SK-N-SH treated with all-trans-retinoic acid at 6 μM for 48 hours (cell line): ENCODE measurements at regions not wholly inside any gene's neighbourhood (a gene's known extent, or its start where the extent isn't known, plus 50 kb on each side); places are given as distances from the start of the nearest gene placed in this dataset.

Source experiments
- ATAC-seq: fragments of 200-7000 bp; cut with Tn5 transposase; 3 replicates; pipeline ENCODE4 v1.9.1; 2020; ENCODE audit warnings: mild to moderate bottlenecking, moderate library complexity
- ARNTL ChIP-seq: fragments of 450-650 bp; formaldehyde crosslinking; IDR thresholded peaks from 2 replicates; pipeline ENCODE4 v1.5.0; 2020; ENCODE audit warnings: low read depth, mild to moderate bottlenecking, moderate library complexity, borderline replicate concordance
- BACH2 ChIP-seq: fragments of 250-450 bp; sonication (Bioruptor Pico); IDR thresholded peaks from 2 replicates; pipeline ENCODE4 v1.9.0; 2021; ENCODE audit warnings: mild to moderate bottlenecking, borderline replicate concordance
- CREB5 ChIP-seq: fragments of 250-450 bp; sonication (Bioruptor Pico); IDR thresholded peaks from 2 replicates; pipeline ENCODE4 v1.5.1; 2020; ENCODE audit warnings: low read depth, mild to moderate bottlenecking, moderate library complexity
- CSDC2 ChIP-seq: fragments of 250-450 bp; sonication (Bioruptor Pico); IDR thresholded peaks from 2 replicates; pipeline ENCODE4 v1.5.0; 2020; ENCODE audit warnings: mild to moderate bottlenecking, moderate library complexity
- CSRNP3 ChIP-seq: fragments of 250-450 bp; sonication (Bioruptor Pico); IDR thresholded peaks from 2 replicates; pipeline ENCODE4 v1.5.1; 2021; ENCODE audit warnings: mild to moderate bottlenecking, moderate library complexity
- ESRRG ChIP-seq: fragments of 250-450 bp; sonication (Bioruptor Pico); IDR thresholded peaks from 2 replicates; pipeline ENCODE4 v1.6.1; 2021; ENCODE audit warnings: mild to moderate bottlenecking
- GLIS3 ChIP-seq: fragments of 250-450 bp; sonication (Bioruptor Pico); IDR thresholded peaks from 2 replicates; pipeline ENCODE4 v1.5.0; 2020; ENCODE audit warnings: mild to moderate bottlenecking, moderate library complexity
- ISL1 ChIP-seq: fragments of 250-450 bp; sonication (Bioruptor Pico); IDR thresholded peaks from 2 replicates; pipeline ENCODE4 v2.1.2; 2022; ENCODE audit warnings: mild to moderate bottlenecking, moderate library complexity
- OSR1 ChIP-seq: fragments of 250-450 bp; sonication (Bioruptor Pico); IDR thresholded peaks from 2 replicates; pipeline ENCODE4 v1.8.0; 2022; ENCODE audit warnings: moderate library complexity, mild to moderate bottlenecking, inconsistent platforms
- PATZ1 ChIP-seq: fragments of 250-450 bp; sonication (Bioruptor Pico); IDR thresholded peaks from 2 replicates; pipeline ENCODE4 v1.8.0; 2020; ENCODE audit warnings: mild to moderate bottlenecking, moderate library complexity, borderline replicate concordance
- POU6F1 ChIP-seq: fragments of 250-450 bp; sonication (Bioruptor Pico); IDR thresholded peaks from 2 replicates; pipeline ENCODE4 v1.8.0; 2021; ENCODE audit warnings: low read depth, mild to moderate bottlenecking, moderate library complexity, borderline replicate concordance
- PPARA ChIP-seq: fragments of 250-450 bp; sonication (Bioruptor Pico); IDR thresholded peaks from 2 replicates; pipeline ENCODE4 v1.5.0; 2020; ENCODE audit warnings: mild to moderate bottlenecking, borderline replicate concordance
- RARB ChIP-seq: fragments of 250-450 bp; sonication (Bioruptor Pico); IDR thresholded peaks from 2 replicates; pipeline ENCODE4 v1.8.0; 2021; ENCODE audit warnings: mild to moderate bottlenecking, moderate library complexity
- SNAI2 ChIP-seq: fragments of 250-450 bp; sonication (Bioruptor Pico); IDR thresholded peaks from 2 replicates; pipeline ENCODE4 v1.5.0; 2020; ENCODE audit warnings: mild to moderate bottlenecking, moderate library complexity
- TCF4 ChIP-seq: fragments of 250-450 bp; sonication (Bioruptor Pico); IDR thresholded peaks from 2 replicates; pipeline ENCODE4 v1.8.0; 2021; ENCODE audit warnings: mild to moderate bottlenecking, moderate library complexity, borderline replicate concordance
- TOX ChIP-seq: fragments of 250-450 bp; sonication (Bioruptor Pico); IDR thresholded peaks from 2 replicates; pipeline ENCODE4 v1.8.0; 2021; ENCODE audit warnings: mild to moderate bottlenecking, moderate library complexity, borderline replicate concordance
- ZC3H10 ChIP-seq: fragments of 250-450 bp; sonication (Bioruptor Pico); IDR thresholded peaks from 2 replicates; pipeline ENCODE4 v1.5.1; 2021; ENCODE audit warnings: mild to moderate bottlenecking, moderate library complexity
- ZFP3 ChIP-seq: fragments of 250-450 bp; sonication (Bioruptor Pico); IDR thresholded peaks from 2 replicates; pipeline ENCODE4 v1.5.0; 2020; ENCODE audit warnings: mild to moderate bottlenecking, moderate library complexity
- ZFP30 ChIP-seq: fragments of 450-650 bp; formaldehyde crosslinking; IDR thresholded peaks from 2 replicates; pipeline ENCODE4 v1.5.0; 2022; ENCODE audit warnings: mild to moderate bottlenecking, moderate library complexity
- ZNF70 ChIP-seq: fragments of 450-650 bp; formaldehyde crosslinking; IDR thresholded peaks from 2 replicates; pipeline ENCODE4 v1.5.0; 2020; ENCODE audit warnings: mild to moderate bottlenecking, moderate library complexity
- ZNF8 ChIP-seq: fragments of 450-650 bp; formaldehyde crosslinking; IDR thresholded peaks from 2 replicates; pipeline ENCODE4 v1.5.0; 2020; ENCODE audit warnings: mild to moderate bottlenecking, moderate library complexity

- no peak for ATAC-seq
- TF ChIP-seq ZFP30 (CRISPR knock-in tag) (no peak), ZNF70 (CRISPR knock-in tag) (no peak), ZNF8 (CRISPR knock-in tag) (no peak), TOX (no peak), ZFP3 (CRISPR knock-in tag) (no peak), CSDC2 (no peak), BACH2 (CRISPR knock-in tag) (no peak), OSR1 (CRISPR knock-in tag) (no peak)
Observed at GRCh38 chr2:7730449-7730848, 813.2 kb downstream of the RNF144A start.

GRCh38 chr2:7730990-7731389, 813.8 kb downstream of the RNF144A start:
- TF ChIP-seq ESRRG (CRISPR knock-in tag), result no peak
- TF ChIP-seq CSRNP3 (CRISPR knock-in tag), result no peak
- no peak for TF ChIP-seq ZNF8 (CRISPR knock-in tag)
- no peak for TF ChIP-seq GLIS3 (CRISPR knock-in tag)
- TF ChIP-seq BACH2 (CRISPR knock-in tag), result no peak
- TF ChIP-seq TOX, result no peak
- TF ChIP-seq PPARA (CRISPR knock-in tag), result no peak
- no peak for TF ChIP-seq CREB5 (CRISPR knock-in tag)
- TF ChIP-seq CSDC2, result no peak
- no peak for ATAC-seq

GRCh38 chr2:7732497-7732896, 815.3 kb downstream of the RNF144A start:
- no peak for ATAC-seq
- no peak for TF ChIP-seq PATZ1 (CRISPR knock-in tag)

GRCh38 chr2:7736646-7737305, 819.6 kb downstream of the RNF144A start:
- no peak for TF ChIP-seq RARB (CRISPR knock-in tag)
- no peak for TF ChIP-seq ZC3H10 (CRISPR knock-in tag)
- TF ChIP-seq PATZ1 (CRISPR knock-in tag), result no peak
- no peak for TF ChIP-seq SNAI2 (CRISPR knock-in tag)
- TF ChIP-seq ISL1 (CRISPR knock-in tag), result no peak
- no peak for TF ChIP-seq OSR1 (CRISPR knock-in tag)
- no peak for TF ChIP-seq CSRNP3 (CRISPR knock-in tag)
- no peak for TF ChIP-seq POU6F1 (CRISPR knock-in tag)
- TF ChIP-seq TCF4, result no peak
- no peak for TF ChIP-seq CREB5 (CRISPR knock-in tag)
- TF ChIP-seq ZNF70 (CRISPR knock-in tag), result no peak
- no peak for TF ChIP-seq ZNF8 (CRISPR knock-in tag)
- no peak for TF ChIP-seq ARNTL (CRISPR knock-in tag)
- TF ChIP-seq ESRRG (CRISPR knock-in tag), result no peak
- TF ChIP-seq, all 23 proteins: peak for 0
- ATAC-seq, result peak; percentile 28; the same call in 2 of the 3 replicates
